Neural cell (in vitro differentiated cells): ENCODE measurements at regions not wholly inside any gene's neighbourhood (a gene's known extent, or its start where the extent isn't known, plus 50 kb on each side); places are given as distances from the start of the nearest gene placed in this dataset.

Source experiments
- H2AFZ ChIP-seq: fragments of 200-600, 300-800 bp; sonication (generic), shearing (Covaris generic); 2 replicates; pipeline ENCODE4 v1.6.0; 2014; ENCODE audit warnings: low read depth, mild to moderate bottlenecking, antibody characterized with exemption, low read length, moderate library complexity
- H3F3A ChIP-seq: fragments of 200-600 bp; shearing (Covaris generic); 2 replicates; pipeline ENCODE4 v1.6.1; 2016; ENCODE audit warnings: mild to moderate bottlenecking, moderate library complexity, mixed read lengths, antibody characterized with exemption, low read length; ENCODE audit not compliant: insufficient read depth, poor library complexity, severe bottlenecking
- H3K27ac ChIP-seq: fragments of 200-600, 300-800 bp; sonication (generic), shearing (Covaris generic); 2 replicates; pipeline ENCODE4 v1.5.1; 2014; ENCODE audit warnings: mild to moderate bottlenecking, low read length, moderate library complexity
- H3K27me3 ChIP-seq: fragments of 300-800, 200-600 bp; sonication (generic), shearing (Covaris generic); 2 replicates; pipeline ENCODE4 v1.6.0; 2014; ENCODE audit warnings: mild to moderate bottlenecking, low read depth, low read length, moderate library complexity; ENCODE audit not compliant: insufficient read depth
- H3K36me3 ChIP-seq: fragments of 300-800, 200-600 bp; sonication (generic), shearing (Covaris generic); 2 replicates; pipeline ENCODE4 v1.5.1; 2014; ENCODE audit warnings: mild to moderate bottlenecking, antibody characterized with exemption, low read length, moderate library complexity; ENCODE audit not compliant: insufficient read depth
- H3K4me2 ChIP-seq: fragments of 300-800, 200-600 bp; sonication (generic), shearing (Covaris generic); 2 replicates; pipeline ENCODE4 v1.6.0; 2014; ENCODE audit warnings: mild to moderate bottlenecking, low read length
- H3K4me3 ChIP-seq: fragments of 300-800, 200-600 bp; sonication (generic), shearing (Covaris generic); 2 replicates; pipeline ENCODE4 v1.5.1; 2014; ENCODE audit warnings: mild to moderate bottlenecking, low read length, moderate library complexity
- H3K79me2 ChIP-seq: fragments of 200-600 bp; shearing (Covaris generic); replicated peaks from 2 replicates; pipeline ENCODE4 v1.6.0; 2014; ENCODE audit warnings: mild to moderate bottlenecking, low read length, moderate library complexity; ENCODE audit not compliant: insufficient read depth
- H3K9ac ChIP-seq: fragments of 300-800, 200-600 bp; sonication (generic), shearing (Covaris generic); 2 replicates; pipeline ENCODE4 v1.6.1; 2016; ENCODE audit warnings: mild to moderate bottlenecking, low read length, mixed read lengths
- H3K9me2 ChIP-seq: fragments of 200-600 bp; shearing (Covaris generic); 2 replicates; pipeline ENCODE4 v1.6.1; 2016; ENCODE audit warnings: mild to moderate bottlenecking, low read length, mixed read lengths; ENCODE audit not compliant: insufficient read depth
- H3K9me3 ChIP-seq: fragments of 200-600, 300-800 bp; sonication (generic), shearing (Covaris generic); 2 replicates; pipeline ENCODE4 v1.6.1; 2016; ENCODE audit warnings: mild to moderate bottlenecking, mixed run types, low read length, moderate library complexity, mixed read lengths
- H4K20me1 ChIP-seq: fragments of 200-600 bp; shearing (Covaris generic); 2 replicates; pipeline ENCODE4 v1.6.1; 2016; ENCODE audit warnings: mild to moderate bottlenecking, mixed run types; ENCODE audit not compliant: insufficient read depth
- EP300 ChIP-seq: fragments of 450-650 bp; conservative IDR thresholded peaks from 2 replicates; pipeline ENCODE4 v1.6.1; 2014; ENCODE audit warnings: antibody characterized with exemption, mild to moderate bottlenecking, moderate library complexity; ENCODE audit not compliant: poor library complexity, severe bottlenecking
- EZH2 ChIP-seq: fragments of 200-600, 300-800 bp; shearing (Covaris generic), sonication (generic); IDR thresholded peaks from 2 replicates; pipeline ENCODE4 v1.6.1; 2014; ENCODE audit warnings: antibody characterized with exemption, low read length, borderline replicate concordance, mild to moderate bottlenecking; ENCODE audit not compliant: insufficient read depth, poor library complexity, severe bottlenecking
- MXI1 ChIP-seq: fragments of 450-650 bp; conservative IDR thresholded peaks from 2 replicates; pipeline ENCODE4 v1.6.1; 2014; ENCODE audit warnings: antibody characterized with exemption, mild to moderate bottlenecking; ENCODE audit not compliant: poor library complexity, severe bottlenecking
- POLR2AphosphoS5 ChIP-seq: IDR thresholded peaks from 2 replicates; pipeline ENCODE4 v1.6.1; 2012
- RAD21 ChIP-seq: fragments of 450-650 bp; conservative IDR thresholded peaks from 2 replicates; pipeline ENCODE4 v1.6.1; 2014; ENCODE audit warnings: antibody characterized with exemption, mild to moderate bottlenecking, moderate library complexity
- SMC3 ChIP-seq: fragments of 450-650 bp; conservative IDR thresholded peaks from 2 replicates; pipeline ENCODE4 v1.6.1; 2014; ENCODE audit warnings: antibody characterized with exemption, mild to moderate bottlenecking, moderate library complexity; ENCODE audit not compliant: poor library complexity
- TAF1 ChIP-seq: IDR thresholded peaks from 2 replicates; pipeline ENCODE4 v1.6.1; 2012; ENCODE audit warnings: low read depth
- TF ChIP-seq, protein P1 (sequence below): fragments of 450-650 bp; IDR thresholded peaks from 2 replicates; pipeline ENCODE4 v1.5.1; 2014; ENCODE audit warnings: antibody characterized with exemption, mild to moderate bottlenecking, moderate library complexity; ENCODE audit not compliant: poor library complexity, severe bottlenecking
- TF ChIP-seq, protein P2 (sequence below): IDR thresholded peaks from 2 replicates; pipeline ENCODE4 v1.6.1; 2012; ENCODE audit warnings: borderline replicate concordance

GRCh38 chr2:122029945-122030344 lies 274.5 kb downstream of the TSN start:
- H3K9ac ChIP-seq, result no peak overlapping the region
- H3K27me3 ChIP-seq, result no peaks in the 10 kb centered on the region
- no peak overlapping the region for H2AFZ ChIP-seq
- H3K79me2 ChIP-seq, result no peaks in the 10 kb centered on the region
- H3K9me3 ChIP-seq, result no peaks in the 10 kb centered on the region
- H3F3A ChIP-seq, result no peaks in the 10 kb centered on the region
- no peaks in the 10 kb centered on the region for H4K20me1 ChIP-seq
- no peak overlapping the region for H3K4me3 ChIP-seq
- H3K4me2 ChIP-seq, result no peak overlapping the region
- no peaks in the 10 kb centered on the region for H3K9me2 ChIP-seq
- no peak overlapping the region for H3K27ac ChIP-seq
- no peaks in the 10 kb centered on the region for H3K36me3 ChIP-seq
- no peak for TF ChIP-seq POLR2AphosphoS5
- TF ChIP-seq, protein P1, sequence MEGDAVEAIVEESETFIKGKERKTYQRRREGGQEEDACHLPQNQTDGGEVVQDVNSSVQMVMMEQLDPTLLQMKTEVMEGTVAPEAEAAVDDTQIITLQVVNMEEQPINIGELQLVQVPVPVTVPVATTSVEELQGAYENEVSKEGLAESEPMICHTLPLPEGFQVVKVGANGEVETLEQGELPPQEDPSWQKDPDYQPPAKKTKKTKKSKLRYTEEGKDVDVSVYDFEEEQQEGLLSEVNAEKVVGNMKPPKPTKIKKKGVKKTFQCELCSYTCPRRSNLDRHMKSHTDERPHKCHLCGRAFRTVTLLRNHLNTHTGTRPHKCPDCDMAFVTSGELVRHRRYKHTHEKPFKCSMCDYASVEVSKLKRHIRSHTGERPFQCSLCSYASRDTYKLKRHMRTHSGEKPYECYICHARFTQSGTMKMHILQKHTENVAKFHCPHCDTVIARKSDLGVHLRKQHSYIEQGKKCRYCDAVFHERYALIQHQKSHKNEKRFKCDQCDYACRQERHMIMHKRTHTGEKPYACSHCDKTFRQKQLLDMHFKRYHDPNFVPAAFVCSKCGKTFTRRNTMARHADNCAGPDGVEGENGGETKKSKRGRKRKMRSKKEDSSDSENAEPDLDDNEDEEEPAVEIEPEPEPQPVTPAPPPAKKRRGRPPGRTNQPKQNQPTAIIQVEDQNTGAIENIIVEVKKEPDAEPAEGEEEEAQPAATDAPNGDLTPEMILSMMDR, result no peak
- TF ChIP-seq, protein P2, sequence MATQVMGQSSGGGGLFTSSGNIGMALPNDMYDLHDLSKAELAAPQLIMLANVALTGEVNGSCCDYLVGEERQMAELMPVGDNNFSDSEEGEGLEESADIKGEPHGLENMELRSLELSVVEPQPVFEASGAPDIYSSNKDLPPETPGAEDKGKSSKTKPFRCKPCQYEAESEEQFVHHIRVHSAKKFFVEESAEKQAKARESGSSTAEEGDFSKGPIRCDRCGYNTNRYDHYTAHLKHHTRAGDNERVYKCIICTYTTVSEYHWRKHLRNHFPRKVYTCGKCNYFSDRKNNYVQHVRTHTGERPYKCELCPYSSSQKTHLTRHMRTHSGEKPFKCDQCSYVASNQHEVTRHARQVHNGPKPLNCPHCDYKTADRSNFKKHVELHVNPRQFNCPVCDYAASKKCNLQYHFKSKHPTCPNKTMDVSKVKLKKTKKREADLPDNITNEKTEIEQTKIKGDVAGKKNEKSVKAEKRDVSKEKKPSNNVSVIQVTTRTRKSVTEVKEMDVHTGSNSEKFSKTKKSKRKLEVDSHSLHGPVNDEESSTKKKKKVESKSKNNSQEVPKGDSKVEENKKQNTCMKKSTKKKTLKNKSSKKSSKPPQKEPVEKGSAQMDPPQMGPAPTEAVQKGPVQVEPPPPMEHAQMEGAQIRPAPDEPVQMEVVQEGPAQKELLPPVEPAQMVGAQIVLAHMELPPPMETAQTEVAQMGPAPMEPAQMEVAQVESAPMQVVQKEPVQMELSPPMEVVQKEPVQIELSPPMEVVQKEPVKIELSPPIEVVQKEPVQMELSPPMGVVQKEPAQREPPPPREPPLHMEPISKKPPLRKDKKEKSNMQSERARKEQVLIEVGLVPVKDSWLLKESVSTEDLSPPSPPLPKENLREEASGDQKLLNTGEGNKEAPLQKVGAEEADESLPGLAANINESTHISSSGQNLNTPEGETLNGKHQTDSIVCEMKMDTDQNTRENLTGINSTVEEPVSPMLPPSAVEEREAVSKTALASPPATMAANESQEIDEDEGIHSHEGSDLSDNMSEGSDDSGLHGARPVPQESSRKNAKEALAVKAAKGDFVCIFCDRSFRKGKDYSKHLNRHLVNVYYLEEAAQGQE, result no peak
- TF ChIP-seq RAD21, result no peak

GRCh38 chr2:122031544-122032263 lies 276.3 kb downstream of the TSN start:
- H3K9me2 ChIP-seq, result no peaks in the 10 kb centered on the region

More at GRCh38 chr2:122031544-122032263, 276.3 kb downstream of the TSN start:
- H3K9me3 ChIP-seq, result no peaks in the 10 kb centered on the region
- H3K27me3 ChIP-seq, result no peaks in the 10 kb centered on the region
- H3K79me2 ChIP-seq, result no peaks in the 10 kb centered on the region
- no peak overlapping the region for H3K27ac ChIP-seq
- no peaks in the 10 kb centered on the region for H3F3A ChIP-seq
- H4K20me1 ChIP-seq, result no peaks in the 10 kb centered on the region
- no peak overlapping the region for H3K9ac ChIP-seq
- no peak overlapping the region for H3K4me3 ChIP-seq
- TF ChIP-seq EZH2 (no peak), EP300 (no peak), RAD21 (no peak), TAF1 (no peak), POLR2AphosphoS5 (no peak), MXI1 (no peak), SMC3 (no peak)
- TF ChIP-seq, protein P1, result no peak
- TF ChIP-seq, protein P2, result no peak
- H2AFZ ChIP-seq, result no peak overlapping the region
- no peaks in the 10 kb centered on the region for H3K36me3 ChIP-seq
- H3K4me2 ChIP-seq, result no peak overlapping the region
